Prostate gland (tissue), 2 donors: ENCODE measurements at regions not wholly inside any gene's neighbourhood (a gene's known extent, or its start where the extent isn't known, plus 50 kb on each side); places are given as distances from the start of the nearest gene placed in this dataset.

Source experiments
- CTCF ChIP-seq, 4 experiments: fragments of 200-600 bp in 2 of 4; fragments of 450-650 bp in 2 of 4; sonication (generic) in 2 of 4; IDR thresholded peaks; 1 replicate in 3 of 4; 2 replicates in 1 of 4; pipeline ENCODE4 v1.5.1; 2016 to 2019; ENCODE audit warnings: antibody characterized with exemption in 4 of 4, mild to moderate bottlenecking in 2 of 4, moderate library complexity in 2 of 4
- POLR2A ChIP-seq: fragments of 450-650 bp; IDR thresholded peaks from one replicate; pipeline ENCODE4 v1.6.1; 2016; ENCODE audit warnings: antibody characterized with exemption, mild to moderate bottlenecking
- POLR2AphosphoS5 ChIP-seq: sonication (generic); formaldehyde crosslinking; IDR thresholded peaks from one replicate; pipeline ENCODE4 v1.6.1; 2017; ENCODE audit warnings: antibody characterized with exemption

GRCh38 chr6:148112851-148113319 lies 229.8 kb upstream of the SASH1 start:
- TF ChIP-seq POLR2A (no peak), CTCF (IDR thresholded peaks at IDR 0.05) (no peak), POLR2AphosphoS5 (no peak)
